GM12878 (cell line): ENCODE measurements at regions not wholly inside any gene's neighbourhood (a gene's known extent, or its start where the extent isn't known, plus 50 kb on each side); places are given as distances from the start of the nearest gene placed in this dataset.

Experiments used
- EP300 ChIP-seq, 2 experiments: fragments of 150-350 bp in 1 of 2; IDR thresholded peaks; 2 replicates each; pipeline ENCODE4 v1.6.1; 2011 to 2012; ENCODE audit warnings: low read depth in 2 of 2, low read length in 2 of 2, borderline replicate concordance in 1 of 2, improper control_type of control experiment in 1 of 2, inconsistent platforms in 1 of 2; ENCODE audit not compliant: control insufficient read depth in 1 of 2
- ESRRA ChIP-seq: IDR thresholded peaks from 2 replicates; pipeline ENCODE4 v1.6.1; 2012; ENCODE audit warnings: mild to moderate bottlenecking, low read length, improper control_type of control experiment
- GABPA ChIP-seq: IDR thresholded peaks from 2 replicates; pipeline ENCODE4 v1.6.1; 2014; ENCODE audit warnings: antibody characterized with exemption, low read depth, mild to moderate bottlenecking, inconsistent platforms
- JUND ChIP-seq: IDR thresholded peaks from 2 replicates; pipeline ENCODE4 v1.6.1; 2012; ENCODE audit warnings: low read depth, mild to moderate bottlenecking, low read length, improper control_type of control experiment, moderate library complexity
- SRF ChIP-seq, 2 experiments: IDR thresholded peaks; 2 replicates each; pipeline ENCODE4 v1.6.1; 2011; ENCODE audit warnings: low read depth in 2 of 2, low read length in 2 of 2, mild to moderate bottlenecking in 1 of 2, moderate library complexity in 1 of 2
- TCF3 ChIP-seq: IDR thresholded peaks from 2 replicates; pipeline ENCODE4 v1.6.1; 2012; ENCODE audit warnings: low read depth, mild to moderate bottlenecking, low read length, borderline replicate concordance; ENCODE audit not compliant: insufficient read depth
- ZNF274 ChIP-seq: IDR thresholded peaks from one replicate; pipeline ENCODE4 v1.8.0; 2011; ENCODE audit not compliant: insufficient read length, insufficient read depth
- TF ChIP-seq, protein P1 (sequence below): IDR thresholded peaks from 2 replicates; pipeline ENCODE4 v1.6.1; 2012; ENCODE audit warnings: mild to moderate bottlenecking, low read depth, low read length

- TF ChIP-seq JUND (no peak), ESRRA (no peak), GABPA (no peak), SRF (IDR thresholded peaks at IDR 0.05; ENCODE audit: low read depth in 2 of 2, low read length in 2 of 2) (no peak), EP300 (IDR thresholded peaks at IDR 0.05; ENCODE audit: borderline replicate concordance in 1 of 2, control insufficient read depth in 1 of 2, low read depth in 2 of 2, low read length in 2 of 2) (no peak), ZNF274 (no peak), TCF3 (no peak)
- TF ChIP-seq, protein P1, sequence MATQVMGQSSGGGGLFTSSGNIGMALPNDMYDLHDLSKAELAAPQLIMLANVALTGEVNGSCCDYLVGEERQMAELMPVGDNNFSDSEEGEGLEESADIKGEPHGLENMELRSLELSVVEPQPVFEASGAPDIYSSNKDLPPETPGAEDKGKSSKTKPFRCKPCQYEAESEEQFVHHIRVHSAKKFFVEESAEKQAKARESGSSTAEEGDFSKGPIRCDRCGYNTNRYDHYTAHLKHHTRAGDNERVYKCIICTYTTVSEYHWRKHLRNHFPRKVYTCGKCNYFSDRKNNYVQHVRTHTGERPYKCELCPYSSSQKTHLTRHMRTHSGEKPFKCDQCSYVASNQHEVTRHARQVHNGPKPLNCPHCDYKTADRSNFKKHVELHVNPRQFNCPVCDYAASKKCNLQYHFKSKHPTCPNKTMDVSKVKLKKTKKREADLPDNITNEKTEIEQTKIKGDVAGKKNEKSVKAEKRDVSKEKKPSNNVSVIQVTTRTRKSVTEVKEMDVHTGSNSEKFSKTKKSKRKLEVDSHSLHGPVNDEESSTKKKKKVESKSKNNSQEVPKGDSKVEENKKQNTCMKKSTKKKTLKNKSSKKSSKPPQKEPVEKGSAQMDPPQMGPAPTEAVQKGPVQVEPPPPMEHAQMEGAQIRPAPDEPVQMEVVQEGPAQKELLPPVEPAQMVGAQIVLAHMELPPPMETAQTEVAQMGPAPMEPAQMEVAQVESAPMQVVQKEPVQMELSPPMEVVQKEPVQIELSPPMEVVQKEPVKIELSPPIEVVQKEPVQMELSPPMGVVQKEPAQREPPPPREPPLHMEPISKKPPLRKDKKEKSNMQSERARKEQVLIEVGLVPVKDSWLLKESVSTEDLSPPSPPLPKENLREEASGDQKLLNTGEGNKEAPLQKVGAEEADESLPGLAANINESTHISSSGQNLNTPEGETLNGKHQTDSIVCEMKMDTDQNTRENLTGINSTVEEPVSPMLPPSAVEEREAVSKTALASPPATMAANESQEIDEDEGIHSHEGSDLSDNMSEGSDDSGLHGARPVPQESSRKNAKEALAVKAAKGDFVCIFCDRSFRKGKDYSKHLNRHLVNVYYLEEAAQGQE = no peak
These were observed 187.0 kb upstream of the TRPM3 start for GRCh38 chr9:71308454-71308853.
